ENCODE measurements at regions not wholly inside any gene's neighbourhood (a gene's known extent, or its start where the extent isn't known, plus 50 kb on each side); places are given as distances from the start of the nearest gene placed in this dataset.

GRCh38 chr7:81036057-81036456 lies 117.2 kb upstream of the SEMA3C start:
- Mint-ChIP-seq H3K27ac (no peak overlapping the region), H3K4me1 (ENCODE audit: low read depth in 2 of 2) (no peaks in the 10 kb centered on the region), H3K36me3 (no peaks in the 10 kb centered on the region), H3K27me3 (no peaks in the 10 kb centered on the region), H3K9me3 (peaks cover 13% of the 10 kb centered on the region), H3K4me3 (no peak overlapping the region)
- ATAC-seq = no peak
- no peak for DNase-seq (ENCODE audit: low spot score)

GRCh38 chr7:81031996-81032395 lies 113.1 kb upstream of the SEMA3C start:
- H3K36me3 Mint-ChIP-seq = peaks cover 6% of the 10 kb centered on the region
- ATAC-seq (no peak), DNase-seq (ENCODE audit: low spot score) (no peak)
- no peak overlapping the region for H3K27ac Mint-ChIP-seq
- no peaks in the 10 kb centered on the region for H3K4me1 Mint-ChIP-seq (ENCODE audit: low read depth in 2 of 2)
- peaks cover 13% of the 10 kb centered on the region for H3K9me3 Mint-ChIP-seq
- no peak overlapping the region for H3K4me3 Mint-ChIP-seq
- no peaks in the 10 kb centered on the region for H3K27me3 Mint-ChIP-seq

GRCh38 chr7:81031243-81031642 lies 112.4 kb upstream of the SEMA3C start:
- H3K27me3 Mint-ChIP-seq = no peaks in the 10 kb centered on the region
- H3K27ac Mint-ChIP-seq = no peak overlapping the region
- no peaks in the 10 kb centered on the region for H3K4me1 Mint-ChIP-seq (ENCODE audit: low read depth in 2 of 2)
- H3K9me3 Mint-ChIP-seq = peaks cover 13% of the 10 kb centered on the region
- ATAC-seq = no peak
- no peak overlapping the region for H3K4me3 Mint-ChIP-seq
- DNase-seq (ENCODE audit: low spot score) = no peak
- peaks cover 6% of the 10 kb centered on the region for H3K36me3 Mint-ChIP-seq

- DNase-seq (ENCODE audit: low spot score) = no peak
- peaks cover 6% of the 10 kb centered on the region for H3K36me3 Mint-ChIP-seq
- no peaks in the 10 kb centered on the region for H3K4me1 Mint-ChIP-seq (ENCODE audit: low read depth in 2 of 2)
- H3K4me3 Mint-ChIP-seq = no peak overlapping the region
- H3K27ac Mint-ChIP-seq = no peak overlapping the region
- peaks cover 10% of the 10 kb centered on the region for H3K9me3 Mint-ChIP-seq
- no peaks in the 10 kb centered on the region for H3K27me3 Mint-ChIP-seq
- ATAC-seq = no peak
Observed at GRCh38 chr7:81030472-81030871, 111.6 kb upstream of the SEMA3C start.

GRCh38 chr7:81029511-81029910 lies 110.7 kb upstream of the SEMA3C start:
- no peak overlapping the region for H3K27ac Mint-ChIP-seq
- H3K4me3 Mint-ChIP-seq = no peak overlapping the region
- H3K9me3 Mint-ChIP-seq = peaks cover 6% of the 10 kb centered on the region
- H3K36me3 Mint-ChIP-seq = peaks cover 6% of the 10 kb centered on the region
- H3K4me1 Mint-ChIP-seq (ENCODE audit: low read depth in 2 of 2) = no peaks in the 10 kb centered on the region
- ATAC-seq (no peak), DNase-seq (ENCODE audit: low spot score) (no peak)
- H3K27me3 Mint-ChIP-seq = no peaks in the 10 kb centered on the region

- H3K27me3 Mint-ChIP-seq = no peaks in the 10 kb centered on the region
- H3K36me3 Mint-ChIP-seq = peaks cover 7% of the 10 kb centered on the region
- ATAC-seq (no peak), DNase-seq (ENCODE audit: low spot score) (no peak)
- H3K4me1 Mint-ChIP-seq (ENCODE audit: low read depth in 2 of 2) = no peaks in the 10 kb centered on the region
- no peak overlapping the region for H3K4me3 Mint-ChIP-seq
- no peak overlapping the region for H3K27ac Mint-ChIP-seq
- peaks cover 10% of the 10 kb centered on the region for H3K9me3 Mint-ChIP-seq
Observed at GRCh38 chr7:81025360-81025759, 106.5 kb upstream of the SEMA3C start.

- Mint-ChIP-seq H3K27ac (no peak overlapping the region), H3K4me1 (ENCODE audit: low read depth in 2 of 2) (no peaks in the 10 kb centered on the region), H3K36me3 (peaks cover 5% of the 10 kb centered on the region), H3K9me3 (peaks cover 7% of the 10 kb centered on the region), H3K27me3 (no peaks in the 10 kb centered on the region), H3K4me3 (no peak overlapping the region)
- ATAC-seq (no peak), DNase-seq (ENCODE audit: low spot score) (no peak)
Observed at GRCh38 chr7:81014908-81015307, 96.1 kb upstream of the SEMA3C start.

GRCh38 chr7:81014266-81014665 lies 95.4 kb upstream of the SEMA3C start:
- ATAC-seq (no peak), DNase-seq (ENCODE audit: low spot score) (no peak)
- peaks cover 7% of the 10 kb centered on the region for H3K9me3 Mint-ChIP-seq
- H3K36me3 Mint-ChIP-seq = peaks cover 5% of the 10 kb centered on the region
- no peaks in the 10 kb centered on the region for H3K4me1 Mint-ChIP-seq (ENCODE audit: low read depth in 2 of 2)
- no peaks in the 10 kb centered on the region for H3K27me3 Mint-ChIP-seq
- no peak overlapping the region for H3K27ac Mint-ChIP-seq
- H3K4me3 Mint-ChIP-seq = no peak overlapping the region

GRCh38 chr7:81013083-81013817 lies 94.4 kb upstream of the SEMA3C start:
- H3K27me3 Mint-ChIP-seq = no peaks in the 10 kb centered on the region
- no peak for ATAC-seq
- H3K4me3 Mint-ChIP-seq = no peak overlapping the region
- H3K36me3 Mint-ChIP-seq = peaks cover 5% of the 10 kb centered on the region
- H3K4me1 Mint-ChIP-seq (ENCODE audit: low read depth in 2 of 2) = no peaks in the 10 kb centered on the region
- no peak overlapping the region for H3K27ac Mint-ChIP-seq
- H3K9me3 Mint-ChIP-seq = peaks cover 7% of the 10 kb centered on the region
- DNase-seq (ENCODE audit: low spot score) = no peak

- Mint-ChIP-seq H3K27ac (no peak overlapping the region), H3K36me3 (peaks cover 5% of the 10 kb centered on the region), H3K27me3 (no peaks in the 10 kb centered on the region), H3K9me3 (peaks cover 7% of the 10 kb centered on the region), H3K4me3 (no peak overlapping the region), H3K4me1 (ENCODE audit: low read depth in 2 of 2) (no peaks in the 10 kb centered on the region)
- no peak for DNase-seq (ENCODE audit: low spot score)
- no peak for ATAC-seq
Observed at GRCh38 chr7:81008901-81009300, 90.0 kb upstream of the SEMA3C start.

- Mint-ChIP-seq H3K27ac (no peak overlapping the region), H3K27me3 (no peaks in the 10 kb centered on the region), H3K9me3 (peaks cover 3% of the 10 kb centered on the region), H3K4me1 (ENCODE audit: low read depth in 2 of 2) (no peaks in the 10 kb centered on the region), H3K4me3 (no peak overlapping the region), H3K36me3 (no peaks in the 10 kb centered on the region)
- ATAC-seq (no peak), DNase-seq (ENCODE audit: low spot score) (no peak)
Observed at GRCh38 chr7:81007051-81007450, 88.2 kb upstream of the SEMA3C start.

- no peak for ATAC-seq
- Mint-ChIP-seq H3K4me1 (ENCODE audit: low read depth in 2 of 2) (no peaks in the 10 kb centered on the region), H3K4me3 (no peak overlapping the region), H3K36me3 (no peaks in the 10 kb centered on the region), H3K27me3 (no peaks in the 10 kb centered on the region), H3K27ac (no peak overlapping the region), H3K9me3 (peaks cover 3% of the 10 kb centered on the region)
- DNase-seq (ENCODE audit: low spot score) = no peak
Observed at GRCh38 chr7:81005254-81005653, 86.4 kb upstream of the SEMA3C start.

GRCh38 chr7:81004098-81004497 lies 85.2 kb upstream of the SEMA3C start:
- H3K36me3 Mint-ChIP-seq = no peaks in the 10 kb centered on the region
- no peak overlapping the region for H3K27ac Mint-ChIP-seq
- H3K9me3 Mint-ChIP-seq = peaks cover 3% of the 10 kb centered on the region

GRCh38 chr7:81003326-81003725 lies 84.5 kb upstream of the SEMA3C start:
- Mint-ChIP-seq H3K9me3 (peaks cover 3% of the 10 kb centered on the region), H3K36me3 (no peaks in the 10 kb centered on the region), H3K27me3 (no peaks in the 10 kb centered on the region), H3K27ac (no peak overlapping the region), H3K4me3 (no peak overlapping the region), H3K4me1 (ENCODE audit: low read depth in 2 of 2) (no peaks in the 10 kb centered on the region)
- DNase-seq (ENCODE audit: low spot score) (no peak), ATAC-seq (no peak)

More at GRCh38 chr7:81004098-81004497, 85.2 kb upstream of the SEMA3C start:
- no peaks in the 10 kb centered on the region for H3K4me1 Mint-ChIP-seq (ENCODE audit: low read depth in 2 of 2)
- no peak for ATAC-seq
- no peak overlapping the region for H3K4me3 Mint-ChIP-seq
- no peak for DNase-seq (ENCODE audit: low spot score)
- no peaks in the 10 kb centered on the region for H3K27me3 Mint-ChIP-seq

- Mint-ChIP-seq H3K36me3 (no peaks in the 10 kb centered on the region), H3K27ac (no peak overlapping the region), H3K27me3 (no peaks in the 10 kb centered on the region), H3K4me1 (ENCODE audit: low read depth in 2 of 2) (no peaks in the 10 kb centered on the region), H3K9me3 (peaks cover 3% of the 10 kb centered on the region), H3K4me3 (no peak overlapping the region)
- ATAC-seq (no peak), DNase-seq (ENCODE audit: low spot score) (no peak)
Observed at GRCh38 chr7:81002421-81002820, 83.6 kb upstream of the SEMA3C start.
